SK-N-SH treated with all-trans-retinoic acid at 6 μM for 48 hours (cell line): ENCODE measurements at regions not wholly inside any gene's neighbourhood (a gene's known extent, or its start where the extent isn't known, plus 50 kb on each side); places are given as distances from the start of the nearest gene placed in this dataset.

ENCODE experiments used
- ATAC-seq: fragments of 200-7000 bp; cut with Tn5 transposase; 3 replicates; pipeline ENCODE4 v1.9.1; 2020; ENCODE audit warnings: mild to moderate bottlenecking, moderate library complexity
- BACH2 ChIP-seq: fragments of 250-450 bp; sonication (Bioruptor Pico); IDR thresholded peaks from 2 replicates; pipeline ENCODE4 v1.9.0; 2021; ENCODE audit warnings: mild to moderate bottlenecking, borderline replicate concordance
- CSDC2 ChIP-seq: fragments of 250-450 bp; sonication (Bioruptor Pico); IDR thresholded peaks from 2 replicates; pipeline ENCODE4 v1.5.0; 2020; ENCODE audit warnings: mild to moderate bottlenecking, moderate library complexity
- ESRRG ChIP-seq: fragments of 250-450 bp; sonication (Bioruptor Pico); IDR thresholded peaks from 2 replicates; pipeline ENCODE4 v1.6.1; 2021; ENCODE audit warnings: mild to moderate bottlenecking
- GLIS3 ChIP-seq: fragments of 250-450 bp; sonication (Bioruptor Pico); IDR thresholded peaks from 2 replicates; pipeline ENCODE4 v1.5.0; 2020; ENCODE audit warnings: mild to moderate bottlenecking, moderate library complexity
- ISL1 ChIP-seq: fragments of 250-450 bp; sonication (Bioruptor Pico); IDR thresholded peaks from 2 replicates; pipeline ENCODE4 v2.1.2; 2022; ENCODE audit warnings: mild to moderate bottlenecking, moderate library complexity
- OSR1 ChIP-seq: fragments of 250-450 bp; sonication (Bioruptor Pico); IDR thresholded peaks from 2 replicates; pipeline ENCODE4 v1.8.0; 2022; ENCODE audit warnings: moderate library complexity, mild to moderate bottlenecking, inconsistent platforms
- PPARA ChIP-seq: fragments of 250-450 bp; sonication (Bioruptor Pico); IDR thresholded peaks from 2 replicates; pipeline ENCODE4 v1.5.0; 2020; ENCODE audit warnings: mild to moderate bottlenecking, borderline replicate concordance
- RARB ChIP-seq: fragments of 250-450 bp; sonication (Bioruptor Pico); IDR thresholded peaks from 2 replicates; pipeline ENCODE4 v1.8.0; 2021; ENCODE audit warnings: mild to moderate bottlenecking, moderate library complexity
- SNAI2 ChIP-seq: fragments of 250-450 bp; sonication (Bioruptor Pico); IDR thresholded peaks from 2 replicates; pipeline ENCODE4 v1.5.0; 2020; ENCODE audit warnings: mild to moderate bottlenecking, moderate library complexity
- TOX ChIP-seq: fragments of 250-450 bp; sonication (Bioruptor Pico); IDR thresholded peaks from 2 replicates; pipeline ENCODE4 v1.8.0; 2021; ENCODE audit warnings: mild to moderate bottlenecking, moderate library complexity, borderline replicate concordance
- ZC3H10 ChIP-seq: fragments of 250-450 bp; sonication (Bioruptor Pico); IDR thresholded peaks from 2 replicates; pipeline ENCODE4 v1.5.1; 2021; ENCODE audit warnings: mild to moderate bottlenecking, moderate library complexity
- ZFP3 ChIP-seq: fragments of 250-450 bp; sonication (Bioruptor Pico); IDR thresholded peaks from 2 replicates; pipeline ENCODE4 v1.5.0; 2020; ENCODE audit warnings: mild to moderate bottlenecking, moderate library complexity
- ZNF565 ChIP-seq: fragments of 450-650 bp; formaldehyde crosslinking; conservative IDR thresholded peaks from 2 replicates; pipeline ENCODE4 v1.5.0; 2020; ENCODE audit warnings: low read depth, mild to moderate bottlenecking, moderate library complexity
- ZNF8 ChIP-seq: fragments of 450-650 bp; formaldehyde crosslinking; IDR thresholded peaks from 2 replicates; pipeline ENCODE4 v1.5.0; 2020; ENCODE audit warnings: mild to moderate bottlenecking, moderate library complexity
- TF ChIP-seq, protein P1 (sequence below): fragments of 250-450 bp; sonication (Bioruptor Pico); IDR thresholded peaks from 2 replicates; pipeline ENCODE4 v1.5.0; 2020; ENCODE audit warnings: mild to moderate bottlenecking, moderate library complexity
- TF ChIP-seq, protein P2 (sequence below): fragments of 250-450 bp; sonication (Bioruptor Pico); IDR thresholded peaks from 2 replicates; pipeline ENCODE4 v1.5.1; 2021; ENCODE audit warnings: mild to moderate bottlenecking, moderate library complexity
- TF ChIP-seq, protein P3 (sequence below): fragments of 250-450 bp; sonication (Bioruptor Pico); IDR thresholded peaks from 2 replicates; pipeline ENCODE4 v1.8.0; 2020; ENCODE audit warnings: mild to moderate bottlenecking, moderate library complexity, borderline replicate concordance
- TF ChIP-seq, protein P4 (sequence below): fragments of 250-450 bp; sonication (Bioruptor Pico); IDR thresholded peaks from 2 replicates; pipeline ENCODE4 v1.8.0; 2021; ENCODE audit warnings: low read depth, mild to moderate bottlenecking, moderate library complexity, borderline replicate concordance

DNA sequence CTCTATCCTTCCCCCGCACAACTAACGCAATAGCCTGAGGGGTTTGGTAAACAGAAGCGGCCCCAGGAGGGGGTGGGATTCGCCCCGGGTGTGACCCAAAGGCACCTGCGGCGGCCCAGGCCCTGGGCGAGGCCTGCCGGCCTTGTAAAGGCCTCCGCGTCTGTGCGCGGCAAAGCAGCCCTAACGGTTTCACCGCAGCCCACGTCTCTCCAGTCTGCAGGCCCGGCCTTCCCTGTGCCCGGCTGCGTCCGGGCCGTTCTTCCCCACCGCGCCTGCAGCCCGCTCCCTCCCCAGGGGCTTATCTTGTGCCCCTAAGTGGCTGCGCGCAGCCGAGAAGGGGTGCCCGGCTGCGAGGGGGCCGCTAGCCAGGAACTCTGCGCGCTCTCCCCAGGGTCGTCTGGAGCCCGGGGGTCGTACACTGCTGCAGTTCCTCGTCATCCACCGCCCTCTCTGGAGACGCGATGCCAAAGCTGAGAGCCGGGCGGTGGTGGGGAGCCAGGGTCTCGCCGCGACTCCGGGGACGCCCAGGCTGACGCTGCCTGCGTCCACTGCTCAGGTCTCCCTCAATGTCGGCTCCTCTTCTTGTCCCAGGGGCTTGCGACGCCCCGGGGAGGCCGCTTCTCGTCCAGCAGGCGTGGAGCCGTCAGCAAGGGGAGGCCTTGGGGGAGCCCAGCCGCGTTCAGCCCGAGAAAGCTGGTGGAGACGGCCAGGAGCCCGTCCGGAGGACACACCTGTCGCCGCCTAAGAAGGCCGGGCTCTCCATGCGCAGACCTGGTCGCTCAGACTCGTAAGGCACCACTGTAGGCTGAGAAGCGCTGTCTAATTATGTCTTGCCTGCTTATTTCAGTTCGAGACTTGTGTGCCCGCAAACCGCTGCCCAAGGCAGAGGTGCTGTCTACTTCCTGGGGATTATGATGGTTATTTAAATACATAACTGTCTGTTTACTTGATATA is 132.3 kb downstream of the SPAG6 start (continued):
- TF ChIP-seq, protein P1, sequence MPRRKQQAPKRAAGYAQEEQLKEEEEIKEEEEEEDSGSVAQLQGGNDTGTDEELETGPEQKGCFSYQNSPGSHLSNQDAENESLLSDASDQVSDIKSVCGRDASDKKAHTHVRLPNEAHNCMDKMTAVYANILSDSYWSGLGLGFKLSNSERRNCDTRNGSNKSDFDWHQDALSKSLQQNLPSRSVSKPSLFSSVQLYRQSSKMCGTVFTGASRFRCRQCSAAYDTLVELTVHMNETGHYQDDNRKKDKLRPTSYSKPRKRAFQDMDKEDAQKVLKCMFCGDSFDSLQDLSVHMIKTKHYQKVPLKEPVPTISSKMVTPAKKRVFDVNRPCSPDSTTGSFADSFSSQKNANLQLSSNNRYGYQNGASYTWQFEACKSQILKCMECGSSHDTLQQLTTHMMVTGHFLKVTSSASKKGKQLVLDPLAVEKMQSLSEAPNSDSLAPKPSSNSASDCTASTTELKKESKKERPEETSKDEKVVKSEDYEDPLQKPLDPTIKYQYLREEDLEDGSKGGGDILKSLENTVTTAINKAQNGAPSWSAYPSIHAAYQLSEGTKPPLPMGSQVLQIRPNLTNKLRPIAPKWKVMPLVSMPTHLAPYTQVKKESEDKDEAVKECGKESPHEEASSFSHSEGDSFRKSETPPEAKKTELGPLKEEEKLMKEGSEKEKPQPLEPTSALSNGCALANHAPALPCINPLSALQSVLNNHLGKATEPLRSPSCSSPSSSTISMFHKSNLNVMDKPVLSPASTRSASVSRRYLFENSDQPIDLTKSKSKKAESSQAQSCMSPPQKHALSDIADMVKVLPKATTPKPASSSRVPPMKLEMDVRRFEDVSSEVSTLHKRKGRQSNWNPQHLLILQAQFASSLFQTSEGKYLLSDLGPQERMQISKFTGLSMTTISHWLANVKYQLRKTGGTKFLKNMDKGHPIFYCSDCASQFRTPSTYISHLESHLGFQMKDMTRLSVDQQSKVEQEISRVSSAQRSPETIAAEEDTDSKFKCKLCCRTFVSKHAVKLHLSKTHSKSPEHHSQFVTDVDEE (CRISPR knock-in tag) = no peak

DNA sequence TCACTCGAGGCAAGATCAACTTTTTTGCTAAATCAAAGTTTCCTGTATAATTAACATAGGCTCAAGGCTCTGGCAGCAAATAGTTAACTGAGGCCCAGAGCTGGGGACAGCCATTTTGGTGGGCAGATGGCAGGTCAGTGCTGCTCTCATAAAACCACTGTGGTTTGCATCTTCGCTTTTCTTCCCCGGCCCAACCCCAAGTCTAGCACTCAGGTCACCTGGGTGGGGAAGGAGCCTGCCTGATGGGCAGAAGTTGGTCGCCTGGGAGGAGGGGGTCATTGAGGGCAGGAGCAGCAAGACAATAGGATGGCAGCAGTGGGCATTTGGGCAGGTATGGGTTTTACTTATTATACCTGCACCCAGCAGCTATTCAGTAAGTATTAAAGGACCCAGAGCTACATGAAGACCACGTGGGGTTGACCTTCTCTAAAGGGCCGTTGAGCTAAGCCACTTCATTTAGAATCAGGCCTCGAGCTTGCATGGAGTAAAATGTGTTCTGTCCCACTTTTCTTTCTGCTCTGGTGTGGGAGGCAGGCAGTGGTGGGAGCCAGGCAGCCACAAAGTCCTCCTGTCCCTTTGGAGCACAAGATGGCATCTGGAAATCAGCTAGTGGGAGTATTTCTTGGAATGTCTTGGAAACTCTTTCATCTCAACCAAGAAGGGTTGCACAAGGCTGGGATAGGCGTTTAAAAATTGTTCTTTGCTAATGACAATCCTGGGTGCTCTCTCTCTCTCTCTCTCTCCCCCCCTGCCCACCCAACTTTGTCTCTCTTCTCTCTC is 133.4 kb downstream of the SPAG6 start:
- no peak for ATAC-seq
- no peak for TF ChIP-seq ZNF8 (CRISPR knock-in tag)
- no peak for TF ChIP-seq SNAI2
- TF ChIP-seq, protein P1 (CRISPR knock-in tag) = no peak
- TF ChIP-seq, protein P2, sequence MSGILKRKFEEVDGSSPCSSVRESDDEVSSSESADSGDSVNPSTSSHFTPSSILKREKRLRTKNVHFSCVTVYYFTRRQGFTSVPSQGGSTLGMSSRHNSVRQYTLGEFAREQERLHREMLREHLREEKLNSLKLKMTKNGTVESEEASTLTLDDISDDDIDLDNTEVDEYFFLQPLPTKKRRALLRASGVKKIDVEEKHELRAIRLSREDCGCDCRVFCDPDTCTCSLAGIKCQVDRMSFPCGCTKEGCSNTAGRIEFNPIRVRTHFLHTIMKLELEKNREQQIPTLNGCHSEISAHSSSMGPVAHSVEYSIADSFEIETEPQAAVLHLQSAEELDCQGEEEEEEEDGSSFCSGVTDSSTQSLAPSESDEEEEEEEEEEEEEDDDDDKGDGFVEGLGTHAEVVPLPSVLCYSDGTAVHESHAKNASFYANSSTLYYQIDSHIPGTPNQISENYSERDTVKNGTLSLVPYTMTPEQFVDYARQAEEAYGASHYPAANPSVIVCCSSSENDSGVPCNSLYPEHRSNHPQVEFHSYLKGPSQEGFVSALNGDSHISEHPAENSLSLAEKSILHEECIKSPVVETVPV (CRISPR knock-in tag) = no peak
- no peak for TF ChIP-seq TOX (CRISPR knock-in tag)
- TF ChIP-seq ZC3H10 = no peak
- TF ChIP-seq ISL1 (CRISPR knock-in tag) = no peak

DNA sequence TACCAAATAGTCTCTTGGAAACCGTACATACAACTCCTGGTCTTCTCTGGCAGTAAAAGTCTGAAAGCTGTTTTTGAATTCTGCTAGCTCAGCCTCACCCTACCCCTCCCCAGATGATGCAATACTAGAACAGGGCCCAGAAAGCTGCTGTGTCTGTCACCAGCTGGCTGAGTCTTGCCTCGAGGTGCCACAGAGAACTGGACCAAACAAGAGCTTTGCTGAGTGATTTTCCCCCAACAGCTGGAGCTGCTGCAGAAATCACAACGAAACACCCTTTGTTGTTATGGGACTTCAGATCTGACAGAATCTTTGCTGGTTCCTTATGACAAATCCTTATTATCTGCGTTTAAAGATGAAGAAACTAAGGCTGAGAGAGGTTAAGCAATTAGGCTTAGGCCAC is 134.1 kb downstream of the SPAG6 start:
- no peak for TF ChIP-seq CSDC2
- TF ChIP-seq ZFP3 (CRISPR knock-in tag) = no peak
- TF ChIP-seq, protein P3, sequence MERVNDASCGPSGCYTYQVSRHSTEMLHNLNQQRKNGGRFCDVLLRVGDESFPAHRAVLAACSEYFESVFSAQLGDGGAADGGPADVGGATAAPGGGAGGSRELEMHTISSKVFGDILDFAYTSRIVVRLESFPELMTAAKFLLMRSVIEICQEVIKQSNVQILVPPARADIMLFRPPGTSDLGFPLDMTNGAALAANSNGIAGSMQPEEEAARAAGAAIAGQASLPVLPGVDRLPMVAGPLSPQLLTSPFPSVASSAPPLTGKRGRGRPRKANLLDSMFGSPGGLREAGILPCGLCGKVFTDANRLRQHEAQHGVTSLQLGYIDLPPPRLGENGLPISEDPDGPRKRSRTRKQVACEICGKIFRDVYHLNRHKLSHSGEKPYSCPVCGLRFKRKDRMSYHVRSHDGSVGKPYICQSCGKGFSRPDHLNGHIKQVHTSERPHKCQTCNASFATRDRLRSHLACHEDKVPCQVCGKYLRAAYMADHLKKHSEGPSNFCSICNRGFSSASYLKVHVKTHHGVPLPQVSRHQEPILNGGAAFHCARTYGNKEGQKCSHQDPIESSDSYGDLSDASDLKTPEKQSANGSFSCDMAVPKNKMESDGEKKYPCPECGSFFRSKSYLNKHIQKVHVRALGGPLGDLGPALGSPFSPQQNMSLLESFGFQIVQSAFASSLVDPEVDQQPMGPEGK (CRISPR knock-in tag) = no peak
- no peak for TF ChIP-seq ESRRG (CRISPR knock-in tag)
- TF ChIP-seq, protein P4, sequence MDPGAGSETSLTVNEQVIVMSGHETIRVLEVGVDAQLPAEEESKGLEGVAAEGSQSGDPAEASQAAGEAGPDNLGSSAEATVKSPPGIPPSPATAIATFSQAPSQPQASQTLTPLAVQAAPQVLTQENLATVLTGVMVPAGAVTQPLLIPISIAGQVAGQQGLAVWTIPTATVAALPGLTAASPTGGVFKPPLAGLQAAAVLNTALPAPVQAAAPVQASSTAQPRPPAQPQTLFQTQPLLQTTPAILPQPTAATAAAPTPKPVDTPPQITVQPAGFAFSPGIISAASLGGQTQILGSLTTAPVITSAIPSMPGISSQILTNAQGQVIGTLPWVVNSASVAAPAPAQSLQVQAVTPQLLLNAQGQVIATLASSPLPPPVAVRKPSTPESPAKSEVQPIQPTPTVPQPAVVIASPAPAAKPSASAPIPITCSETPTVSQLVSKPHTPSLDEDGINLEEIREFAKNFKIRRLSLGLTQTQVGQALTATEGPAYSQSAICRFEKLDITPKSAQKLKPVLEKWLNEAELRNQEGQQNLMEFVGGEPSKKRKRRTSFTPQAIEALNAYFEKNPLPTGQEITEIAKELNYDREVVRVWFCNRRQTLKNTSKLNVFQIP (CRISPR knock-in tag) = no peak
- no peak for TF ChIP-seq ZNF8 (CRISPR knock-in tag)
- TF ChIP-seq, protein P1 (CRISPR knock-in tag) = no peak
- no peak for TF ChIP-seq PPARA (CRISPR knock-in tag)
- no peak for TF ChIP-seq ISL1 (CRISPR knock-in tag)
- TF ChIP-seq BACH2 (CRISPR knock-in tag) = no peak
- no peak for TF ChIP-seq OSR1 (CRISPR knock-in tag)
- no peak for TF ChIP-seq GLIS3
- TF ChIP-seq RARB (CRISPR knock-in tag) = no peak
- TF ChIP-seq SNAI2 = no peak
- TF ChIP-seq ZNF565 (CRISPR knock-in tag) = no peak
- no peak for ATAC-seq
